HFFc6 (cell line): ENCODE measurements at regions not wholly inside any gene's neighbourhood (a gene's known extent, or its start where the extent isn't known, plus 50 kb on each side); places are given as distances from the start of the nearest gene placed in this dataset.

Experiments
- DNase-seq: peaks from one replicate; pipeline ENCODE4 v3.0.0-alpha.2; 2018
- H3K27ac Mint-ChIP-seq: 2 replicates; pipeline ENCODE4 v1.8.0; 2020; ENCODE audit warnings: mild to moderate bottlenecking, mixed read lengths
- H3K27me3 Mint-ChIP-seq: 2 replicates; pipeline ENCODE4 v1.8.0; 2021; ENCODE audit warnings: mild to moderate bottlenecking, moderate library complexity, mixed read lengths; ENCODE audit not compliant: insufficient read depth
- H3K36me3 Mint-ChIP-seq: 2 replicates; pipeline ENCODE4 v1.8.0; 2021; ENCODE audit warnings: low read depth, mixed read lengths
- H3K4me1 Mint-ChIP-seq: 2 replicates; pipeline ENCODE4 v1.8.0; 2020; ENCODE audit warnings: low read depth, mixed read lengths
- H3K4me3 Mint-ChIP-seq: 2 replicates; pipeline ENCODE4 v1.8.0; 2020; ENCODE audit warnings: mild to moderate bottlenecking, moderate library complexity, mixed read lengths
- H3K9me3 Mint-ChIP-seq: 2 replicates; pipeline ENCODE4 v1.8.0; 2020; ENCODE audit warnings: mild to moderate bottlenecking, mixed read lengths
- CTCF ChIP-seq: fragments of 200-600 bp; sonication (generic); IDR thresholded peaks from 2 replicates; pipeline ENCODE4 v1.5.0; 2021; ENCODE audit warnings: antibody characterized with exemption, mild to moderate bottlenecking

- no peaks in the 10 kb centered on the region; the same call in none of the 2 replicates for H3K27me3 Mint-ChIP-seq
- H3K4me3 Mint-ChIP-seq = no peak overlapping the region
- no peaks in the 10 kb centered on the region for H3K9me3 Mint-ChIP-seq
- H3K4me1 Mint-ChIP-seq = peaks cover 6% of the 10 kb centered on the region; the same call in 1 of the 2 replicates
- no peak for TF ChIP-seq CTCF
- no peak overlapping the region for H3K27ac Mint-ChIP-seq
- no peak for DNase-seq
- H3K36me3 Mint-ChIP-seq = no peaks in the 10 kb centered on the region
These were observed 58.7 kb upstream of the GPM6B start for GRCh38 chrX:13875572-13875971.

DNA sequence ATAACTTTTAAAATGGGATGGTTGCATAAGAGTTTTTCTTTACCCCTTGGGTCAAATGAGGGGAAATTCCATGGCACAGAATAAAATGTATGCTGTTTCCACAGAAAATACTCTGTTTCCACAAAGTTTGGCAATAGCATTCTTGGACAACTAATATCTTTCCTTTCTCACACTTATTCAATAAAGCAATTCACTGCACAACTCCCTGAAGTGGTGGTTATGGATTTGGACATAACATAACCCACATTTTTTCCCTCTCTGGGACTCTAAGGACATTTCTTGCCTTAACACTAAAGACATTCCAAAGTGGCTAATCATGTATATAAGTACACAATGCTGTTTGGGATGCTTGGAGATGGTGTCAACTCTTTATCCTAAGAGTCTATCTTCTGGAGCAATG lies 51.7 kb upstream of the GPM6B start:
- no peak overlapping the region for H3K27ac Mint-ChIP-seq
- DNase-seq = no peak
- H3K9me3 Mint-ChIP-seq = no peaks in the 10 kb centered on the region
- H3K4me3 Mint-ChIP-seq = no peak overlapping the region
- TF ChIP-seq CTCF = no peak
- no peaks in the 10 kb centered on the region; the same call in none of the 2 replicates for H3K27me3 Mint-ChIP-seq
- no peaks in the 10 kb centered on the region for H3K4me1 Mint-ChIP-seq
- no peaks in the 10 kb centered on the region for H3K36me3 Mint-ChIP-seq
